SU-DHL-6 (cell line): ENCODE measurements at regions not wholly inside any gene's neighbourhood (a gene's known extent, or its start where the extent isn't known, plus 50 kb on each side); places are given as distances from the start of the nearest gene placed in this dataset.
"Not testable (repeated sequence)": the region's sequence is repeated elsewhere in the genome, so short reads cannot be mapped to it uniquely, and the experiment has no call there.

ENCODE experiments used
- EZH2phosphoT487 ChIP-seq: fragments of 200-600 bp; sonication (generic), shearing (Covaris generic); conservative IDR thresholded peaks from 2 replicates; pipeline ENCODE4 v1.6.1; 2018; ENCODE audit warnings: mild to moderate bottlenecking, antibody characterized with exemption, low read length, moderate library complexity, mixed read lengths
- TF ChIP-seq, protein P1 (sequence below): fragments of 200-600 bp; sonication (generic); IDR thresholded peaks from one replicate; pipeline ENCODE4 v1.5.1; 2017; ENCODE audit warnings: antibody characterized with exemption, mild to moderate bottlenecking, low read length, moderate library complexity; ENCODE audit not compliant: insufficient read depth, poor library complexity, severe bottlenecking

DNA sequence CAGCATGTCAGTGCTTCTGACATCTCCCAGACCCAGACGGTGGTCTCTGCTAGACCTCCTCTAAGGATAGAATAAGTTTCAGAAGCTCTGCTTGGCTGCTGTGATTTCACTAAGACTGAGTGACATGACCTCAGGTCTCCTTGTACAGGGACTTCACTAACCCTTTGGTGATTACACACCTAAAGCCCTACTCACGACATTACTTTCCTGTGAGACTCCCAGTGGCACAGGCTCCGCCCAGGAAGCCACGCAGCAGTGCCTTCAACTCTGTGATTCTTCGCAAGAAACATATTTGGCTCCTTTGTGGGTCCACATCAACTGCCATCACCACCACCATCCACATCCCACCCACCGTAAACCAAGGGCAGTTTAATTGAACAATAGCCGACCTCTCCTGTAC is 220.7 kb downstream of the ANKRD36 start:
- TF ChIP-seq, protein P1, sequence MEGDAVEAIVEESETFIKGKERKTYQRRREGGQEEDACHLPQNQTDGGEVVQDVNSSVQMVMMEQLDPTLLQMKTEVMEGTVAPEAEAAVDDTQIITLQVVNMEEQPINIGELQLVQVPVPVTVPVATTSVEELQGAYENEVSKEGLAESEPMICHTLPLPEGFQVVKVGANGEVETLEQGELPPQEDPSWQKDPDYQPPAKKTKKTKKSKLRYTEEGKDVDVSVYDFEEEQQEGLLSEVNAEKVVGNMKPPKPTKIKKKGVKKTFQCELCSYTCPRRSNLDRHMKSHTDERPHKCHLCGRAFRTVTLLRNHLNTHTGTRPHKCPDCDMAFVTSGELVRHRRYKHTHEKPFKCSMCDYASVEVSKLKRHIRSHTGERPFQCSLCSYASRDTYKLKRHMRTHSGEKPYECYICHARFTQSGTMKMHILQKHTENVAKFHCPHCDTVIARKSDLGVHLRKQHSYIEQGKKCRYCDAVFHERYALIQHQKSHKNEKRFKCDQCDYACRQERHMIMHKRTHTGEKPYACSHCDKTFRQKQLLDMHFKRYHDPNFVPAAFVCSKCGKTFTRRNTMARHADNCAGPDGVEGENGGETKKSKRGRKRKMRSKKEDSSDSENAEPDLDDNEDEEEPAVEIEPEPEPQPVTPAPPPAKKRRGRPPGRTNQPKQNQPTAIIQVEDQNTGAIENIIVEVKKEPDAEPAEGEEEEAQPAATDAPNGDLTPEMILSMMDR = not testable (repeated sequence)
- not testable (repeated sequence) for TF ChIP-seq EZH2phosphoT487
